ENCODE measurements at regions not wholly inside any gene's neighbourhood (a gene's known extent, or its start where the extent isn't known, plus 50 kb on each side); places are given as distances from the start of the nearest gene placed in this dataset.

GRCh38 chr10:131691481-131692090 is 209.2 kb upstream of the PPP2R2D start:
- Histone ChIP-seq H3K4me3 (replicated peaks; ENCODE audit: low read depth, low read length) (no peak overlapping the region), H3K36me3 (ENCODE audit: control insufficient read depth, insufficient read depth, low read length) (no peaks in the 10 kb centered on the region), H3K27me3 (replicated peaks; ENCODE audit: control insufficient read depth, insufficient read depth, low read length) (no peaks in the 10 kb centered on the region)
- TF ChIP-seq CTCF (IDR thresholded peaks at IDR 0.05; ENCODE audit: insufficient read depth, low read length, poor library complexity, severe bottlenecking), result no peak
- DNase-seq (ENCODE audit: extremely low read depth, insufficient read length), result no peak

- Histone ChIP-seq H3K27me3 (replicated peaks; ENCODE audit: control insufficient read depth, insufficient read depth, low read length) (no peaks in the 10 kb centered on the region), H3K36me3 (ENCODE audit: control insufficient read depth, insufficient read depth, low read length) (no peaks in the 10 kb centered on the region), H3K4me3 (replicated peaks; ENCODE audit: low read depth, low read length) (no peak overlapping the region)
- DNase-seq (ENCODE audit: extremely low read depth, insufficient read length), result no peak
- no peak for TF ChIP-seq CTCF (IDR thresholded peaks at IDR 0.05; ENCODE audit: insufficient read depth, low read length, poor library complexity, severe bottlenecking)
Observed at GRCh38 chr10:131692176-131692575, 208.6 kb upstream of the PPP2R2D start.

GRCh38 chr10:131692686-131693334 is 208.0 kb upstream of the PPP2R2D start:
- Histone ChIP-seq H3K4me3 (replicated peaks; ENCODE audit: low read depth, low read length) (no peak overlapping the region), H3K36me3 (ENCODE audit: control insufficient read depth, insufficient read depth, low read length) (no peaks in the 10 kb centered on the region), H3K27me3 (replicated peaks; ENCODE audit: control insufficient read depth, insufficient read depth, low read length) (no peaks in the 10 kb centered on the region)
- no peak for TF ChIP-seq CTCF (IDR thresholded peaks at IDR 0.05; ENCODE audit: insufficient read depth, low read length, poor library complexity, severe bottlenecking)
- no peak for DNase-seq (ENCODE audit: extremely low read depth, insufficient read length)

GRCh38 chr10:131693766-131694165 is 207.0 kb upstream of the PPP2R2D start:
- DNase-seq (ENCODE audit: extremely low read depth, insufficient read length), result no peak
- Histone ChIP-seq H3K27me3 (replicated peaks; ENCODE audit: control insufficient read depth, insufficient read depth, low read length) (no peaks in the 10 kb centered on the region), H3K36me3 (ENCODE audit: control insufficient read depth, insufficient read depth, low read length) (no peaks in the 10 kb centered on the region), H3K4me3 (replicated peaks; ENCODE audit: low read depth, low read length) (no peak overlapping the region)
- TF ChIP-seq CTCF (IDR thresholded peaks at IDR 0.05; ENCODE audit: insufficient read depth, low read length, poor library complexity, severe bottlenecking), result no peak

GRCh38 chr10:131694168-131694780 is 206.5 kb upstream of the PPP2R2D start:
- DNase-seq (ENCODE audit: extremely low read depth, insufficient read length), result no peak
- H3K27me3 ChIP-seq (replicated peaks; ENCODE audit: control insufficient read depth, insufficient read depth, low read length), result no peaks in the 10 kb centered on the region
- no peak overlapping the region for H3K4me3 ChIP-seq (replicated peaks; ENCODE audit: low read depth, low read length)
- H3K36me3 ChIP-seq (ENCODE audit: control insufficient read depth, insufficient read depth, low read length), result no peaks in the 10 kb centered on the region
- no peak for TF ChIP-seq CTCF (IDR thresholded peaks at IDR 0.05; ENCODE audit: insufficient read depth, low read length, poor library complexity, severe bottlenecking)

Data from GM06990 (cell line).